NCI-H460 (cell line): ENCODE measurements at regions not wholly inside any gene's neighbourhood (a gene's known extent, or its start where the extent isn't known, plus 50 kb on each side); places are given as distances from the start of the nearest gene placed in this dataset.

ENCODE experiments used
- small RNA-seq, 2 experiments: library from RNA; depleted of rRNA; stranded (forward); fragments of <200 nt; gene quantifications; one replicate each; pipeline ENCODE3, GENCODE V24; 2014

Small RNA genes lying in the stretch of these regions (small RNA-seq; reads per million reads assigned to genes)
- gene MIR548AG1 (0 reads per million in 2 experiments), gene RF00019 (0 reads per million in 2 experiments), gene RNU6-1325P (0 reads per million in 2 experiments)
